H1 (cell line): ENCODE measurements at regions not wholly inside any gene's neighbourhood (a gene's known extent, or its start where the extent isn't known, plus 50 kb on each side); places are given as distances from the start of the nearest gene placed in this dataset.

Source experiments
- CTCF ChIA-PET: fragments of 300-600 bp; sonication (Branson Sonifier 250); formaldehyde crosslinking; loops from one replicate; lab custom pipeline; 2021; ENCODE audit not compliant: partially characterized antibody; lab: Charles Lee
- POLR2A ChIA-PET: fragments of 300-600 bp; sonication (Branson Sonifier 250); formaldehyde crosslinking; loops from one replicate; lab custom pipeline; 2021; ENCODE audit warnings: inconsistent platforms; ENCODE audit not compliant: partially characterized antibody; lab: Charles Lee
- DNase-seq, 2 experiments: peaks; one replicate each; pipeline versions ENCODE4 v3.0.0 to v3.0.0-alpha.2; 2010 to 2022; ENCODE audit warnings: low spot score in 2 of 2, low read depth in 1 of 2, mixed read lengths in 1 of 2
- FAIRE-seq: peaks from 2 replicates; lab custom pipeline; 2011; peaks lifted over from hg19 to GRCh38; lab: Jason Lieb, UNC
- H2AFZ ChIP-seq: 2 replicates; pipeline ENCODE4 v1.8.1; 2012; ENCODE audit warnings: low read length, inconsistent platforms
- H2AK5ac ChIP-seq: 2 replicates; pipeline ENCODE4 v1.6.1; 2013; ENCODE audit warnings: low read depth, low read length
- H2BK120ac ChIP-seq: replicated peaks from 2 replicates; pipeline ENCODE3; 2013; ENCODE audit warnings: low read depth, low read length, inconsistent platforms
- H2BK12ac ChIP-seq: 2 replicates; pipeline ENCODE4 v1.6.1; 2013; ENCODE audit warnings: low read depth, low read length
- H2BK15ac ChIP-seq: 2 replicates; pipeline ENCODE4 v1.6.1; 2013; ENCODE audit warnings: low read length
- H2BK20ac ChIP-seq: 2 replicates; pipeline ENCODE4 v1.6.1; 2013; ENCODE audit warnings: low read length
- H2BK5ac ChIP-seq: 2 replicates; pipeline ENCODE4 v1.6.1; 2013; ENCODE audit warnings: low read depth, low read length
- H3K14ac ChIP-seq: 2 replicates; pipeline ENCODE4 v1.6.1; 2013; ENCODE audit warnings: inconsistent platforms; ENCODE audit not compliant: insufficient read length
- H3K18ac ChIP-seq: 2 replicates; pipeline ENCODE4 v1.6.1; 2013; ENCODE audit warnings: low read length; ENCODE audit errors: extremely low read depth
- H3K23ac ChIP-seq: 2 replicates; pipeline ENCODE4 v1.6.1; 2013; ENCODE audit warnings: inconsistent platforms; ENCODE audit not compliant: insufficient read length
- H3K23me2 ChIP-seq: 2 replicates; pipeline ENCODE4 v1.6.1; 2013; ENCODE audit warnings: low read depth, low read length
- H3K27ac ChIP-seq: 2 replicates; pipeline ENCODE4 v1.6.1; 2011; ENCODE audit warnings: low read depth, low read length, inconsistent platforms
- H3K27me3 ChIP-seq, 4 experiments: replicated peaks in 1 of 4; 1 replicate in 1 of 4; 2 replicates in 3 of 4; pipeline versions ENCODE4 v1.6.1 to v1.8.1; 2011 to 2013; ENCODE audit warnings: low read length in 3 of 4, mild to moderate bottlenecking in 3 of 4, inconsistent platforms in 2 of 4, mixed read lengths in 2 of 4, moderate library complexity in 1 of 4; ENCODE audit not compliant: control insufficient read depth in 3 of 4, insufficient read depth in 3 of 4; ENCODE audit errors: extremely low read depth in 1 of 4
- H3K36me3 ChIP-seq, 4 experiments: 2 replicates each; pipeline versions ENCODE4 v1.6.1 to v1.8.1; 2011 to 2013; ENCODE audit warnings: mild to moderate bottlenecking in 4 of 4, low read length in 3 of 4, moderate library complexity in 2 of 4, control low read depth in 1 of 4, inconsistent platforms in 1 of 4; ENCODE audit not compliant: insufficient read depth in 4 of 4, control insufficient read depth in 2 of 4
- H3K4ac ChIP-seq: replicated peaks from 2 replicates; pipeline ENCODE3; 2013; ENCODE audit warnings: low read length, low read depth, mixed read lengths, inconsistent platforms; ENCODE audit not compliant: insufficient read length
- H3K4me1 ChIP-seq, 4 experiments: replicated peaks in 1 of 4; 1 replicate in 1 of 4; 2 replicates in 3 of 4; pipeline versions ENCODE4 v1.6.1 to v1.8.1; 2011 to 2013; ENCODE audit warnings: low read length in 3 of 4, inconsistent platforms in 2 of 4, mixed read lengths in 1 of 4; ENCODE audit not compliant: insufficient read depth in 4 of 4, control insufficient read depth in 3 of 4
- H3K4me2 ChIP-seq, 2 experiments: 2 replicates each; pipeline versions ENCODE4 v1.6.1 to v1.8.1; 2011 to 2013; ENCODE audit warnings: low read depth in 2 of 2, low read length in 2 of 2, control low read depth in 1 of 2, inconsistent platforms in 1 of 2, mild to moderate bottlenecking in 1 of 2; ENCODE audit not compliant: insufficient read depth in 1 of 2
- H3K4me3 ChIP-seq, 4 experiments: fragments of 200-600, 300-600 bp in 1 of 4; sonication (generic), shearing (Covaris generic), sonication (Bioruptor Twin) in 1 of 4; 2 replicates each; pipeline versions ENCODE4 v1.5.1 to v1.8.1; 2011 to 2016; ENCODE audit warnings: low read length in 4 of 4, low read depth in 3 of 4, control low read depth in 2 of 4, inconsistent platforms in 2 of 4, mild to moderate bottlenecking in 2 of 4, mixed read lengths in 1 of 4, moderate library complexity in 1 of 4; ENCODE audit not compliant: insufficient read depth in 2 of 4; ENCODE audit errors: extremely low read depth in 1 of 4
- H3K56ac ChIP-seq: replicated peaks from 2 replicates; pipeline ENCODE3; 2013; ENCODE audit warnings: low read depth, mild to moderate bottlenecking, mixed read lengths, low read length, inconsistent platforms; ENCODE audit not compliant: insufficient read length
- H3K79me1 ChIP-seq: 2 replicates; pipeline ENCODE4 v1.6.1; 2013; ENCODE audit warnings: low read depth, low read length, control low read depth
- H3K79me2 ChIP-seq, 2 experiments: 2 replicates each; pipeline versions ENCODE4 v1.6.1 to v1.8.1; 2012 to 2013; ENCODE audit warnings: low read length in 2 of 2, mild to moderate bottlenecking in 2 of 2, inconsistent platforms in 1 of 2; ENCODE audit not compliant: insufficient read depth in 2 of 2, control insufficient read depth in 1 of 2
- H3K9ac ChIP-seq, 4 experiments: replicated peaks in 1 of 4; 1 replicate in 1 of 4; 2 replicates in 3 of 4; pipeline versions ENCODE4 v1.6.1 to v1.8.1; 2011 to 2013; ENCODE audit warnings: low read depth in 3 of 4, low read length in 3 of 4, control low read depth in 2 of 4, mild to moderate bottlenecking in 2 of 4, moderate library complexity in 2 of 4, inconsistent platforms in 1 of 4; ENCODE audit errors: extremely low read depth in 1 of 4
- H3K9me3 ChIP-seq, 2 experiments: 2 replicates each; pipeline versions ENCODE4 v1.6.1 to v1.8.1; 2012 to 2013; ENCODE audit warnings: mild to moderate bottlenecking in 2 of 2, moderate library complexity in 2 of 2, control low read depth in 1 of 2, inconsistent platforms in 1 of 2, low read depth in 1 of 2, low read length in 1 of 2, mixed read lengths in 1 of 2; ENCODE audit not compliant: insufficient read depth in 2 of 2
- H4K20me1 ChIP-seq, 2 experiments: replicated peaks in 1 of 2; 2 replicates each; pipeline versions ENCODE3 to v1.8.1; 2011 to 2013; ENCODE audit warnings: inconsistent platforms in 2 of 2, low read length in 2 of 2, mild to moderate bottlenecking in 1 of 2; ENCODE audit not compliant: insufficient read depth in 2 of 2, control insufficient read depth in 1 of 2
- H4K5ac ChIP-seq: 2 replicates; pipeline ENCODE4 v1.6.1; 2013; ENCODE audit warnings: low read length, low read depth, mixed read lengths, inconsistent platforms; ENCODE audit not compliant: insufficient read length
- H4K8ac ChIP-seq: 2 replicates; pipeline ENCODE4 v1.8.0; 2013; ENCODE audit warnings: mild to moderate bottlenecking, moderate library complexity, low read length, inconsistent platforms; ENCODE audit not compliant: insufficient read depth; ENCODE audit errors: extremely low read depth
- H4K91ac ChIP-seq: replicated peaks from 2 replicates; pipeline ENCODE3; 2013; ENCODE audit warnings: low read length, mixed read lengths, inconsistent platforms; ENCODE audit not compliant: insufficient read length
- CHD2 ChIP-seq: IDR thresholded peaks from 2 replicates; pipeline ENCODE4 v1.6.1; 2012; ENCODE audit warnings: low read length, improper control_type of control experiment
- EZH2 ChIP-seq: fragments of 200-600 bp; sonication (generic); IDR thresholded peaks from 2 replicates; pipeline ENCODE4 v1.7.1; 2012; ENCODE audit warnings: low read depth, mild to moderate bottlenecking, moderate library complexity, low read length, inconsistent platforms; ENCODE audit not compliant: severe bottlenecking
- GTF2F1 ChIP-seq: IDR thresholded peaks from 2 replicates; pipeline ENCODE4 v1.6.1; 2012; ENCODE audit warnings: low read depth, low read length, improper control_type of control experiment, borderline replicate concordance
- HDAC6 ChIP-seq: IDR thresholded peaks from one replicate; pipeline ENCODE4 v1.7.1; 2012; ENCODE audit warnings: low read depth, mild to moderate bottlenecking, inconsistent platforms, low read length, moderate library complexity
- JUN ChIP-seq: IDR thresholded peaks from 2 replicates; pipeline ENCODE4 v1.6.1; 2011; ENCODE audit warnings: low read depth, mild to moderate bottlenecking, improper control_type of control experiment, low read length
- NRF1 ChIP-seq: IDR thresholded peaks from 2 replicates; pipeline ENCODE4 v1.6.1; 2011; ENCODE audit warnings: mild to moderate bottlenecking, low read depth, low read length, improper control_type of control experiment
- RAD21 ChIP-seq, 2 experiments: IDR thresholded peaks in 1 of 2; conservative IDR thresholded peaks in 1 of 2; 2 replicates each; pipeline ENCODE4 v1.6.1; 2011; ENCODE audit warnings: low read depth in 2 of 2, low read length in 2 of 2, improper control_type of control experiment in 1 of 2, inconsistent platforms in 1 of 2, mild to moderate bottlenecking in 1 of 2, moderate library complexity in 1 of 2
- RNF2 ChIP-seq: fragments of 200-900, 300-1000 bp; sonication (generic); IDR thresholded peaks from 2 replicates; pipeline ENCODE4 v1.7.1; 2016; ENCODE audit warnings: borderline replicate concordance, low read depth, mild to moderate bottlenecking, antibody characterized with exemption, low read length; ENCODE audit not compliant: poor library complexity, severe bottlenecking; ENCODE audit errors: missing control alignments
- SIX5 ChIP-seq: IDR thresholded peaks from 2 replicates; pipeline ENCODE4 v1.6.1; 2011; ENCODE audit warnings: mild to moderate bottlenecking, low read depth, low read length
- USF2 ChIP-seq: IDR thresholded peaks from 2 replicates; pipeline ENCODE4 v1.6.1; 2011; ENCODE audit warnings: low read length, improper control_type of control experiment
- YY1 ChIP-seq: IDR thresholded peaks from 2 replicates; pipeline ENCODE4 v1.6.1; 2011; ENCODE audit warnings: low read depth, mild to moderate bottlenecking, low read length
- WGBS, 2 experiments: shearing (Covaris generic) in 1 of 2; methylation state at CpG; one replicate each; pipeline versions ENCODE4 v1.1.6 to v1.1.7; 2013 to 2015; ENCODE audit warnings: low lambda C conversion rate in 2 of 2, mixed read lengths in 2 of 2, inconsistent platforms in 1 of 2, low coverage in 1 of 2, missing lambda C conversion rate in 1 of 2; ENCODE audit not compliant: insufficient replicate concordance in 2 of 2, insufficient coverage in 1 of 2, insufficient read length in 1 of 2; ENCODE audit errors: extremely low coverage in 1 of 2, missing lambda C conversion rate in 1 of 2; 5-methylcytosine and 5-hydroxymethylcytosine counted together

- DNase-seq (no peak), FAIRE-seq (no peak)
- H3K79me2 ChIP-seq = no peaks in the 10 kb centered on the region
- no peak overlapping the region for H2AK5ac ChIP-seq
- H3K14ac ChIP-seq = no peak overlapping the region
- H3K36me3 ChIP-seq = no peaks in the 10 kb centered on the region
- no peak overlapping the region for H2BK5ac ChIP-seq
- ChIA-PET POLR2A (interaction anchor here (0.6 kb wide), 1 partner anchor 13 kb away, joined by 3 read pairs; no protein-coding TSS in a partner anchor), CTCF (interaction anchor here (0.8 to 1.3 kb wide), 3 partner anchors 9 to 66 kb away, joined by 3 read pairs; no protein-coding TSS in a partner anchor)
- no peak overlapping the region for H2BK15ac ChIP-seq
- no peak overlapping the region for H3K9ac ChIP-seq
- H2BK12ac ChIP-seq = no peak overlapping the region
- no peak overlapping the region for H2BK20ac ChIP-seq
- H4K5ac ChIP-seq = no peak overlapping the region
- H4K8ac ChIP-seq = no peak overlapping the region; the same call in 1 of the 2 replicates
- H3K23me2 ChIP-seq = no peaks in the 10 kb centered on the region
- H3K27me3 ChIP-seq = no peaks in the 10 kb centered on the region
- H3K18ac ChIP-seq = no peak overlapping the region
- no peak overlapping the region for H3K4ac ChIP-seq
- no peak overlapping the region for H3K27ac ChIP-seq
- H4K91ac ChIP-seq = no peak overlapping the region
- no peak for TF ChIP-seq NRF1
- no peak for TF ChIP-seq GTF2F1
- no peak for TF ChIP-seq EZH2
- no peak for TF ChIP-seq YY1
- TF ChIP-seq USF2 = no peak
- no peak for TF ChIP-seq CHD2
- no peak for TF ChIP-seq JUN
- TF ChIP-seq RAD21 (IDR thresholded peaks at IDR 0.05 in 1 of 2, conservative IDR thresholded peaks at IDR 0.05 in 1 of 2; ENCODE audit: low read depth in 2 of 2, low read length in 2 of 2) = no peak
- TF ChIP-seq RNF2 = no peak
- no peak for TF ChIP-seq HDAC6
- TF ChIP-seq SIX5 = no peak
- H2BK120ac ChIP-seq = no peak overlapping the region
- H3K79me1 ChIP-seq = no peaks in the 10 kb centered on the region
- no peaks in the 10 kb centered on the region for H3K9me3 ChIP-seq
- H3K4me3 ChIP-seq = no peak overlapping the region
- no peak overlapping the region for H3K23ac ChIP-seq
- H2AFZ ChIP-seq = no peak overlapping the region
- 93% methylated on average over 4 of the region's 4 CpGs; no CpG with 5 or more reads in 1 of the 2 experiments for WGBS, 2 experiments
- H3K4me1 ChIP-seq = no peaks in the 10 kb centered on the region
- H4K20me1 ChIP-seq = no peaks in the 10 kb centered on the region
- no peak overlapping the region for H3K4me2 ChIP-seq
- no peak overlapping the region for H3K56ac ChIP-seq
Observed at GRCh38 chr10:130913844-130914243, 397.7 kb downstream of the TCERG1L start.
